ENCODE measurements at regions not wholly inside any gene's neighbourhood (a gene's known extent, or its start where the extent isn't known, plus 50 kb on each side); places are given as distances from the start of the nearest gene placed in this dataset.

DNA sequence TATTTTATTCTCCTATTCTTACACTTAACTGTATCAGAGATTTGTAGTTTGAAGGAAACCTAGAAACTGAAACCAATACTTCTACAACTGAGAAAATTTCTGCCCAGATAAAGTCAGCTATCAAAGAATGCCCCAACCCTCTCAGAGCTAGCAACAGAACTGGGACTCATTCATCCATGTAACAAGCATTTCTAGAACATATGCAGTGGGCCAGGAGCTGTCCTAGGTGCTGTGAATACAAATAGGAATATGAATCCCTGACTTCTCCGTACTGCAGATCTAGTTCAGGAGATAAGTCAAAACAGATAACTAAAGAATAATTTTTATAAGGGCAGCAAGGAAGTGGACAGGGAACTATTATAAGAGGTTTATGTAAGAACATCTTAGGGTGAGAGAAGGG is 654.1 kb upstream of the NOX3 start:
- DNase-seq, result no peak

DNA sequence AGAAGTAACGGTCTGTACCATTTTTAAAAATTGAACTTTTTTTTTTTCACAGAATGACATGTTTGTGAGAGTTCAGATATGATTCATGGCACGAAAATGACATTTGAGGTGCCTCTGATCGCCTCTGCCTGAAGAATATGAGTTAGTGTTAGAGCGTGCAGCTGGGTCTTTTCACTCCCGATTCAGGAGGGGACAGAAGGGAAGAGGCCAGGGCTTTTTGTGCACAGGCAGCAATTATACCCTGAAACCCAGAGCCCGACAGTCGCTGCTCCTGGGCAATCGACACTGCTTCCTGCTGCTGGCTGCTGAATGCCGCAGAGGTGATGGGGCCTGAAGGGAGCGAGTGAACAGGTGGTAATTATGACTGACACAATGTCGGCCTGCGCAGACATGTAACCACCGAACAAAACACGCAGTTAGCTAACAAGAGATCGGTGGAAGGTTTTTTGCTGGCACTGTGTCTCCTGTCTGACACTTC is 652.0 kb upstream of the NOX3 start:
- no peak for DNase-seq

GRCh38 chr6:156102129-156102528 is 646.5 kb upstream of the NOX3 start:
- no peak for DNase-seq

- DNase-seq, result no peak
Measured at GRCh38 chr6:156098839-156099238, 643.2 kb upstream of the NOX3 start.

GRCh38 chr6:156087487-156087886 is 631.8 kb upstream of the NOX3 start:
- DNase-seq, result no peak

- no peak for DNase-seq
Measured at GRCh38 chr6:156082012-156082411, 626.4 kb upstream of the NOX3 start.

GRCh38 chr6:156080371-156080770 is 624.7 kb upstream of the NOX3 start:
- DNase-seq, result no peak

GRCh38 chr6:156068881-156069280 is 613.2 kb upstream of the NOX3 start:
- DNase-seq, result no peak

DNA sequence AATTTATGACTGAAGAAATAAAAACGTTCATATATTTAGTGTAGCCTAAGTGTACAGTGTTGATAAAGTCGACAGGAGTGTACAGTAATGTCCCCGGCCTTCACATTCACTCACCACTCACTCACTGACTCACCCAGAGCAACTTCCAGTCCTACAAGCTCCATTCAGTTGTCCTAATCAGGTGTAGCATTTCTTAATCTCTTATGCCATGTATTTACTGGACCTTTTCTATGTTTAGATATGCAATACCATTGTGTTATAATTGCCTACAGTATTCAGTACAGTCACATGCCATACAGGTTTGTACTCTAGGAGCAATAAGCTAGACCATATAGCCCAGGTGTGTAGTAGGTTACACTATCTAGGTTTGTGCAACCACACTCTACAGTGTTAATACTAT is 610.2 kb upstream of the NOX3 start:
- DNase-seq, result no peak

GRCh38 chr6:156062091-156062563 is 606.5 kb upstream of the NOX3 start:
- no peak for DNase-seq

DNA sequence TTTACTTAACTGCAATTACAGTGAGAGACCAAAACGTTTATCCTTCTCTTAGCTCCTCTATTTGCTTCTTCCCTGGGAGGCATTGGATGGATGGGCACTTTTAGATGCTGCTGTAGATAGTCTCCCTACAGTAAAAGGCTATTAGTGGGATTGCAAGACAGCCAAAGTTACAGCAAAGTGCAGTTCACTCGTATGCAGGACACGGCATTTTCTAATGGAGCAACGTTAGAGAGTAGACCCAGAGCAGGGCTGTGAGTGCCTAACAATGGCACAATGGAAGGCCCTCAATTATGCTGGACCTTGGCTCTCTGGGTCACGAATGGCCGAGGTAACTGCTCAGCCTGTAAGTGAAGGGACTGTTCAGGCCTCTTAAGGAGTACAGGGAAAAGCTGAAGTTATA is 605.8 kb upstream of the NOX3 start:
- peak; percentile 62 for DNase-seq

GRCh38 chr6:156060013-156060412 is 604.4 kb upstream of the NOX3 start:
- no peak for DNase-seq

DNA sequence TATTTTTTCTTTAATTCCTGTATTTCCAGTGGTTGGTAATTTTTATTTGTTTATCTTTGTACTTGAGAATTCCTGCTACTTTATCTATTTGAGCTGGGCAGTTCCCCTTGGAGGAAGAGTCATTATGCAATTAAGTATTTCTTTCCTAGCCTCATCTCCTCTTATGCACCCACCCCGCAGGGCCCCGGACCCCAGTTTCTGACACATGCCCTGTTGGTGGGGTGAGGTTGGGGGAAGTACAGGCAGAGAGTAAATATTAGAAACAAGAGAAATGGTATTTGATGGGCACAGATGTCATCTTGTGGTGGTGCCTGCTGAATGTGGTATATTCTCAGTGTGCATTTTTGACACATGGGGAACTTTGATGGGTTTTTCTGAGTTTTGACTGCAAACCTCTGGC is 602.7 kb upstream of the NOX3 start:
- no peak for DNase-seq

DNA sequence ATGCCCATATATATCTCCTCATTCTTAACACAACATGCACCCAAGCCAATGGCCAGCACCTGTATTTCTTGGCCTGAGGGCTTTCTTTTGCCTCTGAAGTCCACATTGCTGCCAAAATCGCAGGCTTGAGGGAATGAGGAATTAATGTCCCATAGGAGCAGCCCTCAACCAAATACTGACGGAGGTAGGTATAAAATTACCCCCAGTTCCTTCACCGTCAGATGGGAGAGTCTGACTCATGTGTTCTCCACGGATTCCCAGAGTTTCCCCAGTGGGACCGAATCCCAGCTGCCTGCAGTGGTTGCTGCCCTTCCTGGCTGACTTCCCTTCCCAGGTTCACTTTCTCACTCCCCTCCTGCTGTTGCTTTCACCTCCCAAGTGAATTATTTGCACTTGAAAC is 602.2 kb upstream of the NOX3 start:
- DNase-seq, result no peak

- no peak for DNase-seq
Measured at GRCh38 chr6:156056085-156056484, 600.4 kb upstream of the NOX3 start.

DNA sequence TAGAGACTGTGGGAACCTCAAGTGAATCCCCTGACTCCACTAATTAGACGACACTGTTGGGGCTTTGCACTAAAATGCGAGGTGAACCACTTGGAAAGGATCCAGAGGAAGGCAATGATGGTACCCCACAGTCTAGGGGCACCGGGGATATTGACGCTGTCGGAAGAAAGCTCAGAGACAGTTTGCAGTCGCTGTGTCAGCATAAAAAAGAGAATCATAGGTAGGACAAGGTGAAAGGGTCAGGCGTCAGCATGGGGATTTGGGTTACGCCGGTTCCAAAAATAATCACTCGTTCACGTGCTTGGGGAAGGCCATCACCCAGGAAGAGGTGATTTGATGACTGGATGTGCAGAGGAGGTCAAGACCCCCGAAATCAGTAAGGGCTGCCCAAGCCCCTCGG is 598.0 kb upstream of the NOX3 start:
- DNase-seq, result no peak

GRCh38 chr6:156046841-156047449 is 591.3 kb upstream of the NOX3 start:
- DNase-seq, result no peak

DNA sequence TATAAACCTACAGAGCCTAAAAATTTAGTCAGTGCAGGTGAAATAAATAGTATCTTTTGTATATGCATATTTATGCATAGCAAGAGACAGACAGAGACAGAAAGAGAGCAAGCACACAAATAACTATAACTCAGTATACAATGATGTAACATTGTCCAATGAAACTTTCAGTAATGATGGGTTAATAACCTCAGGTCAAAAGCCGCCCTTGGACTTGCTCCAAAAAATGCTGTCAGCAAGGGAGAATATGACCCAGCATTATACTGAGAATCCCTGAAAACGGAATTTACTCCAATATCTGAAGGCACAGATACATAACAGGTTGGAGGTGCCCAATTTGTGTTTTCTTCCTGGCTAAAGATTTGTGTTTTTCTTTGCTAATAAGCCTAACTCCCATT is 590.6 kb upstream of the NOX3 start:
- no peak for DNase-seq

GRCh38 chr6:156045401-156046267 is 590.0 kb upstream of the NOX3 start:
- no peak for DNase-seq

DNA sequence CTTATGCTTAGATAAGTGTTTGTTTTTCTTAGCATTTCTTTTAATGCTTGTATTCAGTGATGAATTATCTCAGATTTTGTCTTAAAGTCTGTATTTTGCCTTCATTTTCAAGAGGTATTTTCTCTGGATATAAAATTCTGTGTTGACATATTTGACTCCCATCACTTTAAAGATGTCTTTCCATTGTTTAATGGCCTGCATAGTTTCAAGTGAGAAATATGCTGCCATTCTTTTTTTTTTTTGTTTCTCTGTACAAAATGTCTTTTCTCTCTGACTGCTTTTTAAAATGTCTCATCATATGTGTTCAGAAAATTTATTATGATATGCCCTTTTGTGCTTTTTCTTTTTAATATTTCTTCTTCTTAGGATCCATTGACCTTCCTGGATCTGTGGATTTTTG is 578.0 kb upstream of the NOX3 start:
- DNase-seq, result no peak

GRCh38 chr6:156031516-156031915 is 575.9 kb upstream of the NOX3 start:
- no peak for DNase-seq

DNA sequence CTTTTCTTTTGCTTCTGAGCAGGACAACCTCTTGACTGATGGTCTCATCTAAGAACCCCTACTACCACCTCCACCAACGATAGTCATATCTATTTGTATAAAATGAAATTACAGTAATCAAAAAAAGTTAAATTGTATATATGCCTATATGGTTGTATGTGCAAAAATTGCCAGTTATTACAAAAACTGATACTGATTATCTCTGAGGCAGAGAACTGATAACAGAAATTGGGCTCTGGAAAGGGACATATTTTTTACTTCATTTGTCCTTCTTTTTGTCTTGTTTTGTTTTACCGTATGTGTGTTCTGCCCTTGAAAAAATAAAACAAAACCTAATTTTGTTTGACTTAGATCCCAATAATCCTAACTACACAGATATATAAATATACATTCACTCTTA is 574.4 kb upstream of the NOX3 start:
- no peak for DNase-seq

DNA sequence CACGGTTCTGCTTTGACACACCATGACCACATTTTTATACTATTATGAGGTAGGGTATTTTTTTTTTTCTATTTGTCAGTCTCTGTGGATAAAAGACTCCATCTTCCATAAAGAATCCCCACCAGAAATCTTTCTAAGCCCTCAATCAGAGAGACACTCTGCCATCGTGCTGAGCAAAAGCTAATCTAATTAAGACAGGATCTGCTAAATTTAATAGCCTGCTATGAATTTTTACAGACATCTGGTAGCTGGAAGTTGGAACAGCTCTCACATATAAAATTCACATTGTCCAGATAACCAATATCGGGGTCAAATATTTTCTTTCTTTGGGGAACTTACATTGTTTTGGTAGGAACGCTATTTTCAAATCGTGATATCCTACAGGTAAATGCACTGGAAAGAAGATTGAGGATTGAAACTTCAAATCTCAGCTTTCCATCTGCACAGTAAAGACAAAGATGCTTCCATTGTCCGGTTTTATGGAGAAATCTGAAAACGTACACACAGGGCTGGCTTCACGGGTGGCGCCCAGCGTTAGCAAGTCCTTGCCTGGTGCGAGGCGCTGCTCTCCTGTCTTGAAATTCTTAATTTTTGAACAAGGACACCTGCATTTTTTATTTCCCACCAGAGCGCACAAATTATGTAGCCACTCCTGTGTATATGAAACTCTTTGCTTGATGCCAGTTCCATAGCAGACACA is 573.8 kb upstream of the NOX3 start:
- no peak for DNase-seq

Data from islet precursor cell (in vitro differentiated cells).